HG03469 (cell line): ENCODE measurements at regions not wholly inside any gene's neighbourhood (a gene's known extent, or its start where the extent isn't known, plus 50 kb on each side); places are given as distances from the start of the nearest gene placed in this dataset.

Experiments used
- ATAC-seq: cut with Tn5 transposase; IDR thresholded peaks from one replicate; pipeline ENCODE4 v1.9.1; 2021; ENCODE audit warnings: mild to moderate bottlenecking, moderate library complexity, moderate number of reproducible peaks; ENCODE audit not compliant: unreplicated experiment

- no peak for ATAC-seq
Measured at GRCh38 chr22:22150457-22150856, 94.1 kb upstream of the VPREB1 start.

- no peak for ATAC-seq
Measured at GRCh38 chr22:22148905-22149304, 95.7 kb upstream of the VPREB1 start.

- ATAC-seq = no peak
Measured at GRCh38 chr22:22144858-22145257, 99.7 kb upstream of the VPREB1 start.

GRCh38 chr22:22143448-22143847 is 101.1 kb upstream of the VPREB1 start:
- no peak for ATAC-seq

GRCh38 chr22:22142661-22143060 is 101.9 kb upstream of the VPREB1 start:
- no peak for ATAC-seq

GRCh38 chr22:22141771-22142591 is 102.6 kb upstream of the VPREB1 start:
- ATAC-seq = no peak

- ATAC-seq = no peak
Measured at GRCh38 chr22:22141031-22141430, 103.6 kb upstream of the VPREB1 start.

- no peak for ATAC-seq
Measured at GRCh38 chr22:22139364-22139763, 105.2 kb upstream of the VPREB1 start.

GRCh38 chr22:22138915-22139314 is 105.7 kb upstream of the VPREB1 start:
- ATAC-seq = no peak

- no peak for ATAC-seq
Measured at GRCh38 chr22:22137891-22138290, 106.7 kb upstream of the VPREB1 start.

GRCh38 chr22:22133910-22134309 is 110.7 kb upstream of the VPREB1 start:
- ATAC-seq = no peak

GRCh38 chr22:22130953-22131608 is 113.5 kb upstream of the VPREB1 start:
- ATAC-seq = no peak

GRCh38 chr22:22129387-22129786 is 115.2 kb upstream of the VPREB1 start:
- ATAC-seq = no peak

GRCh38 chr22:22128440-22128839 is 116.1 kb upstream of the VPREB1 start:
- ATAC-seq = no peak

GRCh38 chr22:22127100-22127499 is 117.5 kb upstream of the VPREB1 start:
- no peak for ATAC-seq

GRCh38 chr22:22125579-22126468 is 118.8 kb upstream of the VPREB1 start:
- no peak for ATAC-seq

- ATAC-seq = no peak
Measured at GRCh38 chr22:22125028-22125578, 119.5 kb upstream of the VPREB1 start.

GRCh38 chr22:22124374-22124773 is 120.2 kb upstream of the VPREB1 start:
- ATAC-seq = no peak

- no peak for ATAC-seq
Measured at GRCh38 chr22:22123960-22124278, 120.7 kb upstream of the VPREB1 start.

GRCh38 chr22:22123118-22123959 is 121.2 kb upstream of the VPREB1 start:
- no peak for ATAC-seq
